SJCRH30 (cell line): ENCODE measurements at regions not wholly inside any gene's neighbourhood (a gene's known extent, or its start where the extent isn't known, plus 50 kb on each side); places are given as distances from the start of the nearest gene placed in this dataset.
"Not testable (repeated sequence)": the region's sequence is repeated elsewhere in the genome, so short reads cannot be mapped to it uniquely, and the experiment has no call there.

Source experiments
- DNase-seq, 2 experiments: peaks; one replicate each; pipeline ENCODE4 v3.0.0-alpha.2; 2015 to 2020
- H3K27ac ChIP-seq: fragments of 250-450 bp; sonication (Bioruptor Pico); 2 replicates; pipeline ENCODE4 v1.5.1; 2020; ENCODE audit warnings: mild to moderate bottlenecking, moderate library complexity
- H3K27me3 ChIP-seq: fragments of 250-450 bp; sonication (Bioruptor Pico); 2 replicates; pipeline ENCODE4 v1.5.1; 2020; ENCODE audit warnings: mild to moderate bottlenecking, moderate library complexity
- H3K36me3 ChIP-seq: fragments of 250-450 bp; sonication (Bioruptor Pico); 2 replicates; pipeline ENCODE4 v1.5.1; 2020; ENCODE audit warnings: mild to moderate bottlenecking, moderate library complexity
- H3K4me1 ChIP-seq: fragments of 250-450 bp; sonication (Bioruptor Pico); 2 replicates; pipeline ENCODE4 v1.5.1; 2020; ENCODE audit warnings: mild to moderate bottlenecking, moderate library complexity
- H3K4me3 ChIP-seq: fragments of 250-450 bp; sonication (Bioruptor Pico); 2 replicates; pipeline ENCODE4 v1.5.1; 2020; ENCODE audit warnings: mild to moderate bottlenecking, moderate library complexity
- H3K9me3 ChIP-seq: fragments of 250-450 bp; sonication (Bioruptor Pico); replicated peaks from 2 replicates; pipeline ENCODE4 v1.5.1; 2020; ENCODE audit warnings: mild to moderate bottlenecking, moderate library complexity

DNA sequence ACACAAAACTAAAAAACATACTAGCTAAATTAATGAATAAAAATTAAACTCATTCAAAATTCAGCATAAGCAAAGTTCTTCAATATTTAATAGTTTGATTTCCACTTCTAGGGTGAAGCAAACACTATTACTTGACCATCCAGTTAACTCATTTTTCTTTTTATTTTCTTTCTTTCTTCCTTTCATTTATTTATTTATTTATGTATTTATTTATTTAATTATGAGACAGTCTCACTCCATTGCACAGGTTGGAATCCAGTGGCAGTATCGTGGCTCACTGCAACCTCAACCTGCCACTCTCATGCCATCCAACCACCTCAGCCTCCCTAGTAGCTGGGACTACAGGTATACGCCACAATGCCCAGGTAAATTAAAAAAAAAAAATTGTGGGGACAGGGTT lies 2069.5 kb downstream of the NCAM2 start:
- DNase-seq: no peak
- H3K4me1 ChIP-seq: no peaks in the 10 kb centered on the region
- no peak overlapping the region for H3K27ac ChIP-seq
- H3K36me3 ChIP-seq: no peaks in the 10 kb centered on the region
- H3K4me3 ChIP-seq: no peak overlapping the region
- no peaks in the 10 kb centered on the region for H3K9me3 ChIP-seq
- no peaks in the 10 kb centered on the region for H3K27me3 ChIP-seq

- no peaks in the 10 kb centered on the region for H3K27me3 ChIP-seq
- no peak for DNase-seq
Observed at GRCh38 chr21:23083242-23083641, 2085.0 kb downstream of the NCAM2 start.

DNA sequence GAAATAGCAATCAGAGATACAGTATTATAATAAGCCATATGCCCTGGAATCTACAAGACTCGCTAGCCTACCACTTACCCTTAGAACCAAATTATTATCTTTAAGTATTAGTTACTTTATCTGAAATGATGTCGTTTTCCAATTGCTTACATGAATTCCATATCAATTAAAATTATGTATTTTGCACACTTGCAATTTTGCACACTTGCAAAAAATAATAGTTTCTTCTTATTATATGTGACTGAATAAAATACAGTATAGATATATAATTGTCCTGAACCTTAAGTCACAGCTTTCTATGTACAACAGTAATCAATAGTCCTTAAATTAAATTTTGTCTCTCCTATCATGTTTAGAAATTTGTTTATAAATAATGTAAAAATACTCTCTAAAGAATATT lies 2095.1 kb downstream of the NCAM2 start:
- no peaks in the 10 kb centered on the region; the same call in 1 of the 2 replicates for H3K9me3 ChIP-seq
- no peaks in the 10 kb centered on the region for H3K36me3 ChIP-seq
- H3K27me3 ChIP-seq: no peaks in the 10 kb centered on the region
- no peak overlapping the region for H3K4me3 ChIP-seq
- H3K4me1 ChIP-seq: no peaks in the 10 kb centered on the region; the same call in 1 of the 2 replicates
- no peak for DNase-seq
- H3K27ac ChIP-seq: no peak overlapping the region

More at GRCh38 chr21:23083242-23083641, 2085.0 kb downstream of the NCAM2 start:
- Histone ChIP-seq H3K27ac (no peak overlapping the region), H3K9me3 (no peaks in the 10 kb centered on the region), H3K4me3 (no peak overlapping the region), H3K4me1 (no peaks in the 10 kb centered on the region), H3K36me3 (no peaks in the 10 kb centered on the region)

- Histone ChIP-seq H3K27ac (no peak overlapping the region), H3K27me3 (no peaks in the 10 kb centered on the region), H3K4me1 (no peaks in the 10 kb centered on the region), H3K9me3 (no peaks in the 10 kb centered on the region), H3K36me3 (no peaks in the 10 kb centered on the region), H3K4me3 (no peak overlapping the region)
- DNase-seq: no peak
Observed at GRCh38 chr21:23099185-23099584, 2101.0 kb downstream of the NCAM2 start.

- Histone ChIP-seq H3K27me3 (no peaks in the 10 kb centered on the region), H3K4me1 (no peaks in the 10 kb centered on the region), H3K9me3 (no peaks in the 10 kb centered on the region), H3K4me3 (no peak overlapping the region), H3K36me3 (no peaks in the 10 kb centered on the region), H3K27ac (no peak overlapping the region)
- DNase-seq: no peak
Observed at GRCh38 chr21:23101111-23101510, 2102.9 kb downstream of the NCAM2 start.

DNA sequence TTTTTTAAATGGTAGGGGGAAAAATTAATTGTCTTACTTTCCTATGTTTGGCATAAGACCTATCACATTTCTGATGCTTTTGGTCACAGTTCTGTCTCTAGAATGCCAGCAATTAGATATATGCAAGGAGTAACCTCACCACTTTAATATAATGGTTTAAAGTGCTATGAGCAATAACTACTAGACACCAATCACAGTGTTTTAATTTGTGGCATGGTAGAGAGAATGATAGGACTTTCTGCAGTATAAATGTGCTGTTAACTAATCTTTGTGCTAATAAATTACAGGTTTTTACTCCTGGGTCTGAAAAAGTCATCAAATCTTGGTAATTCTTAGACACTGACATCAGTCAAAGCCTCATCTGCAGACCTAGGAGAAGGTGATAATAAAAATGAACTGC lies 2110.3 kb downstream of the NCAM2 start:
- Histone ChIP-seq H3K27ac (no peak overlapping the region), H3K27me3 (no peaks in the 10 kb centered on the region), H3K36me3 (no peaks in the 10 kb centered on the region), H3K4me3 (no peak overlapping the region), H3K9me3 (no peaks in the 10 kb centered on the region), H3K4me1 (no peaks in the 10 kb centered on the region)
- no peak for DNase-seq

DNA sequence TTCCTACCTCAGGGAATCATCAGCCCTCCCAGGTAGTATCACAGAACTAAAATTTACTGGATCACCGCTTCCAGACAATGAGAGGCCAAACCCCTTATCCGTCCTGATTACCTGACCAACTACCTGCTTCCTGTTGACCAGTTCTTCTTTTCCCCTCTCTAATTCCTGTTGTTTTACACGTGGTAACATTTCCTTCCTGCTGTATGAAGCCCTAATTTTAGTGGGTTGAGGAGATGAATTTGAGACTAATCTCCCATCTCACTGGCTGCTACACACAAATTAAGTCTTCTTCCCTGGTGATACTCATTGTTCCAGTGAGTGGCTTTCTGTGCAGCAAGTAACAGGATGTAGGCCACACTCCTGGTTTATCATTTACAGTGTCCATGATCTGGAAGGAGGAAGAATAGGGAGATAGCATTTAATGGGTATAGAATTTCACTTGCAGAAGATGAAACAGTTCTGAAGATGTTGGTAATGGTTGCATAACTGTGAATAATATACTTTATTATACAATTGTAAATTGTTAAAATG lies 2112.9 kb downstream of the NCAM2 start:
- Histone ChIP-seq H3K4me1 (no peaks in the 10 kb centered on the region), H3K27ac (no peak overlapping the region), H3K9me3 (no peaks in the 10 kb centered on the region), H3K27me3 (no peaks in the 10 kb centered on the region), H3K36me3 (no peaks in the 10 kb centered on the region), H3K4me3 (no peak overlapping the region)
- no peak for DNase-seq

GRCh38 chr21:23119491-23119890 lies 2121.3 kb downstream of the NCAM2 start:
- Histone ChIP-seq H3K4me3 (no peak overlapping the region), H3K27ac (no peak overlapping the region), H3K9me3 (no peaks in the 10 kb centered on the region), H3K36me3 (no peaks in the 10 kb centered on the region), H3K27me3 (no peaks in the 10 kb centered on the region), H3K4me1 (no peaks in the 10 kb centered on the region)
- DNase-seq: no peak

DNA sequence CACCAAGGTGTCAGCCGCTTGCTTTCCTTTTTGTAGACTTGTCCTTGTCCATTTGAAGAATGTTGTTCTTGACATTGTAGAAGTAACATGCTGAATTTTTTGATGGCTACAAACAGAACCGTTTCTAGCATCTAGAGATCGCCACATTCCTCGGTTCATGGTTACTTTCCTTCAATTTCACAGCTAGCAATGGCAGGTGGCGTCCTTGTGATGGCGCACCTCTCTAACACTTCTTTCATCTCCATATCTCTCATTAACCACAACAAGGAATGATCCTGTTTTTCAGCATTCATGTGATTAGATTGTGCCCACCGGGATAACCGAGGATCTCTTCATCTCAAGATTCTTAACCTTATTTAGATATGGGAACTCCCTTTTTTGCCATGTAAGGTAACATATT lies 2129.8 kb downstream of the NCAM2 start:
- no peak for DNase-seq
- Histone ChIP-seq H3K36me3 (no peaks in the 10 kb centered on the region), H3K4me1 (no peaks in the 10 kb centered on the region), H3K27me3 (peaks cover 9% of the 10 kb centered on the region; the same call in 1 of the 2 replicates), H3K4me3 (no peak overlapping the region), H3K27ac (no peak overlapping the region), H3K9me3 (no peaks in the 10 kb centered on the region)

GRCh38 chr21:23130308-23130707 lies 2132.1 kb downstream of the NCAM2 start:
- Histone ChIP-seq H3K27ac (no peak overlapping the region), H3K36me3 (no peaks in the 10 kb centered on the region), H3K9me3 (no peaks in the 10 kb centered on the region), H3K4me3 (no peak overlapping the region), H3K27me3 (peaks cover 9% of the 10 kb centered on the region; the same call in 1 of the 2 replicates), H3K4me1 (no peaks in the 10 kb centered on the region)
- DNase-seq: no peak

DNA sequence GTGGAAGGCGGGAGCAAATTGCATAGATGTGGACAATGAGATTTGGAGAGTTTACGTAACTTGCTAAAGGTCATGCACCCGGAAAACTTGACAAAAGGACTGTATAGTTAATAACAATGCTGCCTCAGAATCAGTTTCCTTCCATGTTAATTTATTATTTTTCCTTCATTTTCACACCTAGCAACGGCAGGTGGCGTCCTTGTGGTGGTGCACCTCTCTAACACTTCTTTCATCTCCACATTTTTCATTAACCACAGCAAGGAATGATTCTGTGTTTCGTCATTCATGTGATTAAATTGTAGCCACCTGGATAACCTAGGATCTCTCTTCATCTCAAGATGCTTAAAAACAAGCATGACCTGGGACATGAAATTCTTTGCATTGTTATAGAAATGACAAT lies 2133.0 kb downstream of the NCAM2 start:
- peak in 1 of 2 experiments; percentile 4 for DNase-seq
- H3K4me1 ChIP-seq: no peaks in the 10 kb centered on the region
- no peaks in the 10 kb centered on the region for H3K9me3 ChIP-seq
- H3K27me3 ChIP-seq: peaks cover 9% of the 10 kb centered on the region; the same call in 1 of the 2 replicates
- no peaks in the 10 kb centered on the region for H3K36me3 ChIP-seq
- no peak overlapping the region for H3K27ac ChIP-seq
- no peak overlapping the region for H3K4me3 ChIP-seq

DNA sequence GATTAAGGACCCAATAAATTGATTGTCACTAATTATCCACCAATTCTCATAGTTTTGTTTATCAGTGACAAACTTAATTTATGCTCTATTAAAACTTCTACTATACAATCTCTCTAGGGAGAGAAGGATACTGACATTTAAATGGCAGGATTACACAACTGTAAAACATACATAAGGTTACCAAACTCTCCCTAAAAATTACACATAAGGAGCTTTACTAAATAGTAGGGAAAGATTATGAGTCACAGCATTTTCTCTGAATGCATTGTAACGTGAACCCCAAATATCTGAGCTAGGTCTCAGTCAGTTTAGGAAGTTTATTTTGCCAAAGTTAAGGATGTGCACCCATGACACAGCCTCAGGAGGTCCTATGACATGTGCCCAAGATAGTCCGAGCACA lies 2140.6 kb downstream of the NCAM2 start:
- no peaks in the 10 kb centered on the region for H3K27me3 ChIP-seq
- H3K36me3 ChIP-seq: no peaks in the 10 kb centered on the region
- no peak overlapping the region for H3K4me3 ChIP-seq
- H3K27ac ChIP-seq: no peak overlapping the region
- no peak for DNase-seq
- no peaks in the 10 kb centered on the region for H3K9me3 ChIP-seq
- H3K4me1 ChIP-seq: no peaks in the 10 kb centered on the region

DNA sequence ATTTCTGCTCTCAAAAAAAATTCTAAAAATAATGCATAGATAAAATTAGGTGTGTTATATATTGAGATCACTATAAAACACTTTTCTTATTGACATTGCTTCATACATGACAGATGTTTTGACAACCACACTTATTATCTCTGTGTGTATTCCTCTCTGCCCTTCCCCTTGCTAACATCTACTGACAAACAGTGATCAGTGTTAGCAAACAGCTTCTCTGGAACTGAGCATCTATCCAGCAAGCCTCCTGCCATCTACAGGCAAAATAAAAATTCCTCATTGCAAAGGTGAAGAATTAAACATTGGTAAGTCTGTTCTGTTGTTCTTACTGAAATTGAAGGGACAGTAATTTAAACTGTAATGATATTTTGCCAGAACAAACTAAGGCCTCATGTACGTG lies 2153.9 kb downstream of the NCAM2 start:
- no peaks in the 10 kb centered on the region for H3K9me3 ChIP-seq
- no peak overlapping the region for H3K27ac ChIP-seq

GRCh38 chr21:23153842-23154241 lies 2155.6 kb downstream of the NCAM2 start:
- DNase-seq, H3K27ac ChIP-seq: not testable (repeated sequence)

More for the DNA sequence above, 2153.9 kb downstream of the NCAM2 start:
- Histone ChIP-seq H3K27me3 (0 out of 2 replicates have a peak, but pooled peaks cover 3% of the 10 kb centered on the region), H3K4me1 (no peaks in the 10 kb centered on the region), H3K4me3 (no peak overlapping the region), H3K36me3 (no peaks in the 10 kb centered on the region)
- no peak for DNase-seq

GRCh38 chr21:23155281-23155680 lies 2157.1 kb downstream of the NCAM2 start:
- Histone ChIP-seq H3K36me3 (no peaks in the 10 kb centered on the region), H3K27me3 (0 out of 2 replicates have a peak, but pooled peaks cover 3% of the 10 kb centered on the region), H3K27ac (no peak overlapping the region), H3K4me1 (no peaks in the 10 kb centered on the region), H3K4me3 (no peak overlapping the region), H3K9me3 (no peaks in the 10 kb centered on the region)
- DNase-seq: no peak

More at GRCh38 chr21:23153842-23154241, 2155.6 kb downstream of the NCAM2 start:
- not testable (repeated sequence) for H3K4me1 ChIP-seq, H3K27me3 ChIP-seq, H3K4me3 ChIP-seq, H3K9me3 ChIP-seq, H3K36me3 ChIP-seq

DNA sequence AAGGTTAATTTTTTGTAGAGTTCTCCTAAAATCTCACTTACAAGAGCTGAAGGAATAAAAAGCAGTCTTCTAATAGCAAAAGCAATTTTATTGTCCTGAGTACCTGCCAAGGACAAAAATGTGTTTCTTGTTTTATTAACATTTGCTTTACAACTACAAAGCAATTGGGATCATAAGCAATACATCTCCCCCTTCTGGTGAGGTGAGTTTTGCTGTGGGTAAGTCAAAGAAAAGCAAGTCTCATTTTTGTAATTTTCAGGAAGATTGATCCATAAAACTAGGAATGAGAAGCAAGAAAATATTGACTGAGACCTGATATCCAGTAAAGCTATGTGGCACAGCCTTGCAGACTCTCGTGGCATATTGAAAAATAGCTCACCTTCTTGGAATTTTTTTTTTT lies 2162.7 kb downstream of the NCAM2 start:
- H3K36me3 ChIP-seq: no peaks in the 10 kb centered on the region
- no peaks in the 10 kb centered on the region for H3K27me3 ChIP-seq
- H3K4me3 ChIP-seq: no peak overlapping the region
- H3K9me3 ChIP-seq: no peaks in the 10 kb centered on the region
- H3K4me1 ChIP-seq: no peaks in the 10 kb centered on the region
- peak in 1 of 2 experiments; percentile 5 for DNase-seq
- no peak overlapping the region for H3K27ac ChIP-seq
